CD4-positive, alpha-beta T cell treated with Interleukin-15 for 4 hours (primary cell): ENCODE measurements at regions not wholly inside any gene's neighbourhood (a gene's known extent, or its start where the extent isn't known, plus 50 kb on each side); places are given as distances from the start of the nearest gene placed in this dataset.
"Not testable (repeated sequence)": the region's sequence is repeated elsewhere in the genome, so short reads cannot be mapped to it uniquely, and the experiment has no call there.

Experiments used
- DNase-seq: peaks from one replicate; pipeline ENCODE4 v3.0.0-alpha.2; 2020; ENCODE audit warnings: low spot score

- no peak for DNase-seq
Measured at GRCh38 chr13:109326601-109327000, 459.8 kb downstream of the IRS2 start.

DNA sequence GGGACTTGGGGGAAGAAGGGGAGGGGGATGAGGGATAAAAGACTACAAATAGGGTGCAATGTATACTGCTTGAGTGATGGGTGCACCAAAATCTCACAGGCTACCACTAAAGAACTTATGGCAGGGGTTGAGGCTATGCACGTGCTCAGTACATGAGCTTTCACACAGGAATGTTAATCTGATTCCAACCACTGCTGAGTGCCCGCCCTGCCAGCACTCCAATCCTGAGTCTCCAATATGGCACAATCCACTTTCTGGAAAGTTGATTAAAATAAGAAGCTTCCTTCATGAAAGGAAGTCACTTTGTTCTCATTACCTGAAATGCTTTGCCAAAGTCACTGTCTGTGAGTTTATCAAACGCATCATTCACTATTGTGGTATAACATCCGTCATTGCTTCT lies 463.0 kb downstream of the IRS2 start:
- no peak for DNase-seq

DNA sequence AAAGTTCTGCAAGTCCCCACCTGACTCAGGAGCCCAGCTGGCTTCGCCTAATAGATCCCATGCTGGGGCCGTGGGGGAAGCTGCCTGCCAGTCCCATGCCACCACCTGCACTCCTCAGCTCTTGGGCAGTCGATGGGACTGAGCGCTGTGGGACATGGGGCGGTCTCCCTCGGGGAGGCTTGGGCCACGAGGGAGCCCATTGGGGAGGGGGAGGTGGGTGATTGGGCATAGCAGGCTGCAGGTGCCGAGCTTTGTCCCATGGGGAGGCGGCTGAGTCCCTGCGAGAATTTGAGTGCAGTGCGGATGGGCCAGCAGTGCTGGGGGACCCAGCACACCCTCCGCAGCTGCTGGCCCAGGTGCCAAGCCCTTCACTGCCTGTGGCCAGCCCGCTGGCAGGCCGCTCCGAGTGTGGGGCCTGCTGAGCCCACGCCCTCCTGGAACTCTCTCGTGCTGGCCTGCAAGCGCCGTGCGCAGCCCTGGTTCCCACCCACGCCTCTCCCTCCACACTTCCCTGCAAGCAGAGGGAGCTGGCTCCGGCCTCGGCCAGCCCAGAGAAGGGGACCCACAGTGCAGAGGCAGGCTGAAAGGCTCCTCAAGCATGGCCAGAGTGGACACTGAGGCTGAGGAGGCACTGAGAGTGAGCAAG lies 467.3 kb downstream of the IRS2 start:
- DNase-seq: no peak

DNA sequence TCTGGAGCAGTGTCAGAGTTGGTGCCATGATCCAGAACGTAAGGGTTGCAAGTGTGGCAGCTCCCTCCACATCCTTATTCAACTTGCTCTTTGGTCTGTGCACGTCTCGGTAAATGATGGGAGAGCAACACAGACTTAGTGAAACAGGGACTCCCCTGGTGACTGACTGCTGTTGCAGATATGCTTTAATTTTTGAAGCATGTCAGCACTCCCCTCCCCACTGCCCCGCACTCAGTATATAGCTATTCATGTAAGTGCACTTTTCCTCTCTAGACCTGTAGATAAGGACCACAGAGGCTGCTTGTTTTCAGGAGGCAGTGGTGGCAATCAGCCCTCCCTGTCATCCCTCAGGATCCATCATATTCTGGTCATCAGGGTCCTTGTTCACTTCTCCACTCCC lies 470.9 kb downstream of the IRS2 start:
- no peak for DNase-seq

GRCh38 chr13:109314101-109314500 lies 472.3 kb downstream of the IRS2 start:
- DNase-seq: no peak

- no peak for DNase-seq
Measured at GRCh38 chr13:109312399-109312798, 474.0 kb downstream of the IRS2 start.

DNA sequence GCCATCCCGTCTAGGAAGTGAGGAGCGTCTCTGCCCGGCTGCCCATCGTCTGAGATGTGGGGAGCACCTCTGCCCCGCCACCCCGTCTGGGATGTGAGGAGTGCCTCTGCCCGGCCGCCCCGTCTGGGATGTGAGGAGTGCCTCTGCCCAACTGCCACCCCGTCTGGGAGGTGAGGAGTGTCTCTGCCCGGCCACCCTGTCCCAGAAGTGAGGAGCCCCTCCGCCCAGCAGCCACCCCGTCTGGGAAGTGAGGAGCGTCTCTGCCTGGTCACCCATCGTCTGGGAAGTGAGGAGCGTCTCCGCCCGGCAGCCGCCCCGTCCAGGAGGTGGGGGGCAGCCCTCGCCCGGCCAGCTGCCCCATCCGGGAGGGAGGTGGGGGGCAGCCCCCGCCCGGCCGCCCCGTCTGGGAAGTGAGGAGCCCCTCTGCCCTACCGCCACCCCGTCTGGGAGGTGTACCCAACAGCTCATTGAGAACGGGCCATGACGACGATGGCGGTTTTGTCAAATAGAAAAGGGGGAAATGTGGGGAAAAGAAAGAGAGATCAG lies 474.9 kb downstream of the IRS2 start:
- not testable (repeated sequence) for DNase-seq

- no peak for DNase-seq
Measured at GRCh38 chr13:109309625-109310363, 476.6 kb downstream of the IRS2 start.

GRCh38 chr13:109307027-109307426 lies 479.4 kb downstream of the IRS2 start:
- no peak for DNase-seq

GRCh38 chr13:109301726-109302125 lies 484.7 kb downstream of the IRS2 start:
- DNase-seq: no peak

GRCh38 chr13:109301276-109301675 lies 485.1 kb downstream of the IRS2 start:
- DNase-seq: no peak

DNA sequence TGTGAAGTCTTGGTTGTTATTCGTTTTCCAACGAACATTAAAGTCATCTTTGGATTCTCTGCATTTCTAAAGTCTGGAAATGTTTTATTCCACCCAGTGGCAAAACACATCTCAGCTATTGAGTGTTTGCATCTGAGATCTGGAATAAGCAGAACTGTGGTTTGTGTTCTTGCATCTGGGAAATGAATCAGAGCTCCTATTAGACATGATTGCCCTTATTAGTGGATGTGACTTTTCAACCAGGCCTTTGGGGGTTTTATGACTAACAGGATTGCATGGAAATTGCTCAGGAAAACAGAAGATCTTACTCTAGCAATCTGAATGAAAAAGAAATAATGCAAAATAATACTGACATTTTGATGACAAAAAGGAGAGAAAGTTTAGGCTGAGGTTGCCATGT lies 488.8 kb downstream of the IRS2 start:
- DNase-seq: no peak

DNA sequence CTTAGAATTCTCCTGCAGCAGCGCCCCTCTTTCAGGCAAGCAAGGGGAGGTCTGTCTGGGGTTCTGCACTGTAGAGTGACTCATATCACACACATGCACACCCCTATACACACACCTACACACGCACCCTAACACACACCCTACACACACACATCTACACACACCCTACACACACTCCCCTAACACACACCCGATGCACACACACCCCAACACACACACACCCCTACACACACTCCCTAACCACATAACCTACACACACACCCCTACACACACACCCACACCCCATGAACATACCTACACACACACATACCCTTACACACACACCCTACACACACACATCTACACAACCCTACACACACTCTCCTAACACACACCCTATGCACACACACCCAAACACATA lies 493.2 kb downstream of the IRS2 start:
- no peak for DNase-seq

DNA sequence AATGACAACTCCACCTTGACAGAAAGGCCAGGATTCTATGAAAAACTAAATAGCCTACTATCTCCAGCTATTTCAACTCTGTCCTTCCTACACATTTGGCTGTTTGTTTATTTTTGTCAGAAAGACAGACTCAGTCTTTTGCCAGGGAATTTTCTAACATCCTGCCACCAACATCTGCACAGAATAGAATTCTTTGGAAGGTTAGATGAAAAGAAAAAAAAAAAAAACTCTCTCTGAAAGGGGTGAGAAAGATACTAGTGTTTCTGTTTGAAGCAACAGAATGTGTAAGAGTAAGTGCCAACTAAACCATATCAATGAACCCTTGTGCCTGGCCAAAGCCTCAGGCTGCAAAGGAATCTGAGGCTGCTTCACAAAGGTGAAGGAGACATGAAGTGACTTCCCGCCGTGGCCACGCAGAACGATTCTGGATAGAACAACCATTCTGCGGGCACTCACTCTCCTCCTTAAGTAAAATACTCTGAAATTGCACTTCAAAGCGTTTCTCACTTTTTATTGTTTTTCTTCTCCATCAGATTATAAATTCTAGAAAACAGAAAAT lies 498.2 kb downstream of the IRS2 start:
- no peak for DNase-seq

DNA sequence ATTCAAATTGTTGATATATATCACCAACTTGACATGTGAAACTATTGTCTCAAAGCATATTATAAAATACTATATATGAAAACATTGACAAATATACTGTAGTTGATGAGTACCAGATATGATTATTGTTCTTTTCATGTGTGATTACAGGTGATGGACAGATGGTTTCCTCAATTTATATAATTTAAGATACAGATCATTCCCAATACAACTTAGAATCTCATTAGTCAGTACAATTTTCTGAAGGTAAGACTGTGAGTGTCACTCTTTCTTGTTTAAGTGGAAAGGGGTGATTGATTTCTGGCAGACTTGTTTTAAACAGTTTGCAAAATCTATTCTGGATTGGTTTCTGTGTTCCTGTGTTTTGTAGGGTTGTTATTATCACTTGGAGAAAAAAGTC lies 498.8 kb downstream of the IRS2 start:
- DNase-seq: no peak

GRCh38 chr13:109285586-109285985 lies 500.8 kb downstream of the IRS2 start:
- no peak for DNase-seq

DNA sequence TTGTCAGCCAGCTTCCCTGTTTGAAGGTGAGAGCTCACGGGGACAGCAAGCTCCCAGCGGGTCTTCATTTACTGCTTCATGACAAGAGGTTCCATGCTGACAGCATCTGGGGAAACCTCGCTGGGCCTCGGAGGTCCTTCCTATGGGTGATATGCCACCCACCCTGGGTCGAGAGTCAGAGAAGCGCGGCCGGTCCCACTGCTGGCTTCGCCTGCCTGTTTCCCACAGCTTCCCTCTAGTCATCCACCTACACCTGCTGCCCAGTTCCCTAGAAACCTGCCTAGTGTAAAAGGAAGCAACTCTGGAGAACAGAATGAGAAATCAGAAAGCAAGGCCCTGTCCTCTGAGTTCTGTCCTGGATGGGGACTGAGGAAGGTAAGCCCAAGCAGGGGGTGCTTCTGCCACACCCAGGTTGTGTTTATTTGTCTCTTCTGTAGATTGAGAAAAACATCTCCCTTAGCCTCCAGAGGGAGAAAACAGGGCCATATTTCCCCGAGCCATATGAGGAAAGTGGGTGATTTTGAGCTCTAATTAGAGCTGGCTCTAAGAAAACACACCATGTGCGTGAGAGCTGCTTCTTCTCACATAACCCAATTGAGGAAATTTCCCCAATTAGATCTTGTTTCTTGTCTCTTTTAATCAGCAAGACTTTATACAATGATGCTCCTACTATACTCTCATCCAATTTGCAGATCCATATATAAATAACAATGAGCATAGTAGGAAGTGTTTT lies 504.3 kb downstream of the IRS2 start:
- no peak for DNase-seq

DNA sequence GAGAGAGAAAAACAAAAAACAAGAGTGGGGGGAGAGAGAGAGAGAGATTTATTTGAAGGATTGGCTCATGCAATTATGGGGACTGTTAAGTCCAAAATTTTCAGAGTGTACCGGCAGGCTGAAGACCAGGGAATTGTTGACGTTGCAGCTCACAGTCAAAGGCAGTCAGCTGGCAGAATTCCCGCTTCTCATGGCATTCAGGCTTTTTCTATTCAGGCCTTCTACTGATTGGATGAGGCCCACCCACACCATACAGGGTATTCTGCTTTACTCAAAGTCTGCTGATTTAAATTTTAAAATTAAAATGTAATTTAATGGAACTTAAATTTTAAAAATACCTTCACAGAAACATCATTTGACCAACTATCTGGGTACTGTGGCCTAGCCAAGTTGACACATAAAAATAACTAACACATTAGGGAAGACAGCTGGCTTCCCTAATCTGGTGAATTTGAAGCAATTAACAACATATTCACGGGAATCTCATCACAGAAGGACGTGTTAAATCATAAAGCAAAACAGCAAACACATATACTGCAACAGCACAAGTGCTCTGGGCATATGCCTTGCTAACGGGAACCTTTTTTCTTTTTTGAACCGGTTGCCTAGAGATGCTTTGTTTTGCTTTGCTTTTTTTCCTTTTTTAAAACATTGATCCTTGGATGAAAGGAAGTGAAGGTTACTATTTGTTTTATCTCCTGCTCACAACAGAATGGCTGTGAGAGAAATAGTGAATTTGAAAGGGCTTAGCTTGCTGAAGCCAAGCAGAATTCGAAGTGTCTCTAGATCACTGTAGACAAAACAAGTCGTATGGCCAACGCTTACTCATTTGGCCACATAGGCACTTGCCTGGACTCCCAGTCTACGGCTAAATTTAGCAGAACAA lies 505.1 kb downstream of the IRS2 start:
- DNase-seq: no peak

- no peak for DNase-seq
Measured at GRCh38 chr13:109276261-109276660, 510.1 kb downstream of the IRS2 start.

GRCh38 chr13:109275852-109276251 lies 510.5 kb downstream of the IRS2 start:
- DNase-seq: no peak

GRCh38 chr13:109275139-109275745 lies 511.1 kb downstream of the IRS2 start:
- DNase-seq: no peak
